ENCODE measurements at regions not wholly inside any gene's neighbourhood (a gene's known extent, or its start where the extent isn't known, plus 50 kb on each side); places are given as distances from the start of the nearest gene placed in this dataset.

- Histone ChIP-seq H3K9me3 (ENCODE audit: severe bottlenecking) (no peaks in the 10 kb centered on the region), H3K27me3 (ENCODE audit: insufficient read depth, low read depth, severe bottlenecking) (peaks cover 18% of the 10 kb centered on the region), H3K27ac (no peak overlapping the region), H3K36me3 (no peaks in the 10 kb centered on the region), H3K4me3 (ENCODE audit: low read depth, low read length) (no peak overlapping the region)
- DNase-seq = no peak
- no peak for TF ChIP-seq CTCF (IDR thresholded peaks at IDR 0.05; ENCODE audit: low read depth, low read length)
These were observed 60.2 kb upstream of the LRRC4C start for GRCh38 chr11:41519696-41520095.

GRCh38 chr11:41522391-41522790, 62.9 kb upstream of the LRRC4C start:
- Histone ChIP-seq H3K27me3 (ENCODE audit: insufficient read depth, low read depth, severe bottlenecking) (peaks cover 15% of the 10 kb centered on the region), H3K36me3 (no peaks in the 10 kb centered on the region), H3K9me3 (ENCODE audit: severe bottlenecking) (no peaks in the 10 kb centered on the region), H3K27ac (no peak overlapping the region), H3K4me3 (ENCODE audit: low read depth, low read length) (no peak overlapping the region)
- no peak for DNase-seq
- no peak for TF ChIP-seq CTCF (IDR thresholded peaks at IDR 0.05; ENCODE audit: low read depth, low read length)

GRCh38 chr11:41522899-41523672, 63.6 kb upstream of the LRRC4C start:
- Histone ChIP-seq H3K36me3 (no peaks in the 10 kb centered on the region), H3K9me3 (ENCODE audit: severe bottlenecking) (no peaks in the 10 kb centered on the region), H3K27ac (no peak overlapping the region), H3K4me3 (ENCODE audit: low read depth, low read length) (no peak overlapping the region), H3K27me3 (ENCODE audit: insufficient read depth, low read depth, severe bottlenecking) (peaks cover 10% of the 10 kb centered on the region)
- TF ChIP-seq CTCF (IDR thresholded peaks at IDR 0.05; ENCODE audit: low read depth, low read length) = no peak
- no peak for DNase-seq

GRCh38 chr11:41527530-41527929, 68.1 kb upstream of the LRRC4C start:
- TF ChIP-seq CTCF (IDR thresholded peaks at IDR 0.05; ENCODE audit: low read depth, low read length) = no peak
- DNase-seq = no peak
- Histone ChIP-seq H3K27me3 (ENCODE audit: insufficient read depth, low read depth, severe bottlenecking) (peaks cover 2% of the 10 kb centered on the region), H3K9me3 (ENCODE audit: severe bottlenecking) (no peaks in the 10 kb centered on the region), H3K4me3 (ENCODE audit: low read depth, low read length) (no peak overlapping the region), H3K36me3 (no peaks in the 10 kb centered on the region), H3K27ac (no peak overlapping the region)

- no peak for DNase-seq
- no peak for TF ChIP-seq CTCF (IDR thresholded peaks at IDR 0.05; ENCODE audit: low read depth, low read length)
- Histone ChIP-seq H3K27me3 (ENCODE audit: insufficient read depth, low read depth, severe bottlenecking) (peaks cover 11% of the 10 kb centered on the region), H3K36me3 (no peaks in the 10 kb centered on the region), H3K4me3 (ENCODE audit: low read depth, low read length) (no peak overlapping the region), H3K27ac (no peak overlapping the region), H3K9me3 (ENCODE audit: severe bottlenecking) (no peaks in the 10 kb centered on the region)
These were observed 73.0 kb upstream of the LRRC4C start for GRCh38 chr11:41532413-41532812.

- no peaks in the 10 kb centered on the region for H3K36me3 ChIP-seq
These were observed 74.3 kb upstream of the LRRC4C start for GRCh38 chr11:41533761-41534160.

More at GRCh38 chr11:41533761-41534160, 74.3 kb upstream of the LRRC4C start:
- Histone ChIP-seq H3K9me3 (ENCODE audit: severe bottlenecking) (no peaks in the 10 kb centered on the region), H3K4me3 (ENCODE audit: low read depth, low read length) (no peak overlapping the region), H3K27me3 (ENCODE audit: insufficient read depth, low read depth, severe bottlenecking) (peaks cover 17% of the 10 kb centered on the region), H3K27ac (no peak overlapping the region)
- TF ChIP-seq CTCF (IDR thresholded peaks at IDR 0.05; ENCODE audit: low read depth, low read length) = no peak
- no peak for DNase-seq
